K562 (cell line): ENCODE measurements at regions not wholly inside any gene's neighbourhood (a gene's known extent, or its start where the extent isn't known, plus 50 kb on each side); places are given as distances from the start of the nearest gene placed in this dataset.

ENCODE experiments used
- ATAC-seq: fragments of 200-7000 bp; cut with Tn5 transposase; 3 replicates; pipeline ENCODE4 v1.9.1; 2020; ENCODE audit warnings: moderate library complexity
- BruUV-seq: library from RNA; stranded (reverse); fragments of 400-500 nt; replicated peaks from 2 replicates; lab custom pipeline; 2021; lab: Mats Ljungman, UMichigan
- CTCF ChIA-PET: fragments of 300-600 bp; formaldehyde crosslinking; extraction: SDS; loops from one replicate; lab custom pipeline; 2021; ENCODE audit warnings: low intra/inter-chr PET ratio; lab: Yijun Ruan, JAX
- POLR2A ChIA-PET: fragments of 300-600, 350-650 bp; sonication (Branson Sonifier 250); formaldehyde crosslinking; extraction: SDS; loops from one replicate; lab custom pipeline; 2021; ENCODE audit warnings: antibody characterized with exemption, inconsistent platforms; lab: Yijun Ruan, JAX
- DNase-seq, 4 experiments: peaks; one replicate each; pipeline versions ENCODE4 v3.0.0 to v3.0.0-alpha.2; 2011 to 2018; ENCODE audit warnings: low spot score in 3 of 4, mixed read lengths in 3 of 4; ENCODE audit errors: extremely low read depth in 1 of 4
- FAIRE-seq: peaks from 2 replicates; lab custom pipeline; 2011; peaks lifted over from hg19 to GRCh38; lab: Jason Lieb, UNC
- H2AFZ ChIP-seq: 2 replicates; pipeline ENCODE4 v1.6.0; 2011; ENCODE audit warnings: low read depth, low read length, control low read depth, inconsistent platforms
- H3K27ac ChIP-seq: fragments of 200-600 bp; 3 replicates; pipeline ENCODE4 v1.8.0; 2011; ENCODE audit warnings: low read depth, mild to moderate bottlenecking, control low read depth, inconsistent platforms, low read length, moderate library complexity, mixed read lengths; ENCODE audit errors: extremely low read depth
- H3K27me3 ChIP-seq, 2 experiments: fragments of 300-600 bp in 1 of 2; 2 replicates in 1 of 2; 3 replicates in 1 of 2; pipeline versions ENCODE4 v1.6.0 to v1.8.0; 2011; ENCODE audit warnings: inconsistent platforms in 2 of 2, low read length in 2 of 2, mild to moderate bottlenecking in 1 of 2, mixed read lengths in 1 of 2, moderate library complexity in 1 of 2; ENCODE audit not compliant: control insufficient read depth in 2 of 2, insufficient read depth in 2 of 2
- H3K36me3 ChIP-seq: fragments of 300-600 bp; 3 replicates; pipeline ENCODE4 v1.8.0; 2011; ENCODE audit warnings: mild to moderate bottlenecking, low read length, inconsistent platforms; ENCODE audit not compliant: control insufficient read depth, insufficient read depth
- H3K4me1 ChIP-seq, 2 experiments: fragments of 200-600 bp in 1 of 2; replicated peaks in 1 of 2; 2 replicates in 1 of 2; 3 replicates in 1 of 2; pipeline versions ENCODE4 v1.5.1 to v1.8.0; 2011; ENCODE audit warnings: inconsistent platforms in 2 of 2, low read length in 2 of 2, mild to moderate bottlenecking in 1 of 2, mixed read lengths in 1 of 2, moderate library complexity in 1 of 2; ENCODE audit not compliant: control insufficient read depth in 2 of 2, insufficient read depth in 2 of 2
- H3K4me2 ChIP-seq: 2 replicates; pipeline ENCODE4 v1.6.1; 2011; ENCODE audit warnings: low read length, control low read depth, inconsistent platforms, mixed read lengths; ENCODE audit not compliant: insufficient read depth
- H3K4me3 ChIP-seq: fragments of 200-600 bp; sonication (generic), shearing (Covaris generic); 2 replicates; pipeline ENCODE4 v1.5.1; 2016; ENCODE audit warnings: control low read depth, inconsistent platforms
- H3K79me2 ChIP-seq: fragments of 200-600 bp; 3 replicates; pipeline ENCODE4 v1.8.0; 2011; ENCODE audit warnings: low read length, inconsistent platforms; ENCODE audit not compliant: control insufficient read depth, insufficient read depth
- H3K9ac ChIP-seq, 2 experiments: 2 replicates each; pipeline versions ENCODE4 v1.6.0 to v1.6.1; 2011; ENCODE audit warnings: low read depth in 2 of 2, low read length in 2 of 2, control low read depth in 1 of 2, inconsistent platforms in 1 of 2, mild to moderate bottlenecking in 1 of 2, mixed read lengths in 1 of 2; ENCODE audit not compliant: insufficient read depth in 1 of 2
- H3K9me1 ChIP-seq: one replicate; pipeline ENCODE4 v1.6.0; 2011; ENCODE audit warnings: inconsistent platforms, mild to moderate bottlenecking, low read length, moderate library complexity; ENCODE audit not compliant: control insufficient read depth, insufficient read depth
- H3K9me3 ChIP-seq: replicated peaks from 2 replicates; pipeline ENCODE4 v1.5.1; 2011; ENCODE audit warnings: low read depth, low read length, inconsistent platforms; ENCODE audit not compliant: control insufficient read depth, insufficient read depth
- H4K20me1 ChIP-seq: replicated peaks from 2 replicates; pipeline ENCODE4 v1.6.1; 2011; ENCODE audit warnings: low read length, inconsistent platforms, mixed read lengths; ENCODE audit not compliant: control insufficient read depth, insufficient read depth
- AFF4 ChIP-seq: sonication (generic); formaldehyde crosslinking; IDR thresholded peaks from 2 replicates; pipeline ENCODE4 v1.8.0; 2023; ENCODE audit warnings: mild to moderate bottlenecking, missing genetic modification reagents
- ELF4 ChIP-seq: fragments of 450-650 bp; formaldehyde crosslinking; IDR thresholded peaks from 2 replicates; pipeline ENCODE4 v1.4.0; 2022; ENCODE audit warnings: missing genetic modification characterization
- RHOXF2B ChIP-seq: fragments of 250-450 bp; sonication (Bioruptor Pico); conservative IDR thresholded peaks from 2 replicates; pipeline ENCODE4 v1.5.1; 2021
- SMARCC2 ChIP-seq: fragments of 450-650 bp; IDR thresholded peaks from 2 replicates; pipeline ENCODE4 v1.6.1; 2017; ENCODE audit warnings: antibody characterized with exemption, moderate library complexity, mild to moderate bottlenecking, low read depth
- STAT5A ChIP-seq: IDR thresholded peaks from 2 replicates; pipeline ENCODE4 v1.6.1; 2012; ENCODE audit warnings: low read length, inconsistent platforms, borderline replicate concordance
- TGIF2 ChIP-seq: sonication (generic); formaldehyde crosslinking; IDR thresholded peaks from 2 replicates; pipeline ENCODE4 v1.8.1; 2022; ENCODE audit warnings: mild to moderate bottlenecking, missing genetic modification reagents, moderate library complexity
- ZBTB9 ChIP-seq: fragments of 450-650 bp; formaldehyde crosslinking; IDR thresholded peaks from 2 replicates; pipeline ENCODE4 v1.4.0; 2020; ENCODE audit warnings: mild to moderate bottlenecking, moderate library complexity
- ZNF644 ChIP-seq: fragments of 200-800 bp; sonication (Bioruptor generic); IDR thresholded peaks from 2 replicates; pipeline ENCODE4 v1.6.1; 2016; ENCODE audit warnings: low read depth, missing genetic modification characterization, missing compliant biosample characterization
- WGBS: fragments of 100-300 bp; shearing (Covaris generic); methylation state at CpG from one replicate; pipeline ENCODE4 v1.1.6; 2016; ENCODE audit warnings: low coverage, mixed read lengths; ENCODE audit not compliant: insufficient coverage; ENCODE audit errors: missing lambda C conversion rate; 5-methylcytosine and 5-hydroxymethylcytosine counted together
- in situ Hi-C: fragments of 300-500 bp; cut with MboI; formaldehyde crosslinking; loops from 4 replicates; pipeline ENCODE4 v1.15.0; 2018; ENCODE audit warnings: inconsistent platforms, mixed read lengths
- intact Hi-C: fragments of 100-400 bp; cut with micrococcal nuclease; formaldehyde crosslinking; loops from 2 replicates; pipeline ENCODE4 v1.14.2; 2022

- ChIA-PET CTCF (interaction anchor here (2.9 kb wide), 1 partner anchor 66 kb away, joined by 20 read pairs; no protein-coding TSS in a partner anchor), POLR2A (no interaction called here)
- H2AFZ ChIP-seq, result no peak overlapping the region
- no peak for DNase-seq
- ATAC-seq, result no peak
- H3K36me3 ChIP-seq, result no peaks in the 10 kb centered on the region
- no peaks in the 10 kb centered on the region for H3K79me2 ChIP-seq
- BruUV-seq, result no TSS peak
- H3K9me1 ChIP-seq, result no peaks in the 10 kb centered on the region
- intact Hi-C loops, result loop anchor here (5.0 kb wide), 1 partner anchor 104 kb away; no protein-coding TSS in a partner anchor
- peaks cover 0 to 38% of the 10 kb centered on the region in 2 experiments; a peak in 3 of 5 replicates for H3K27me3 ChIP-seq
- H3K4me1 ChIP-seq, result peaks cover 0 to 5% of the 10 kb centered on the region in 2 experiments; a peak in 1 of 5 replicates
- FAIRE-seq, result no peak
- TF ChIP-seq ELF4 (no peak), STAT5A (no peak), SMARCC2 (no peak), RHOXF2B (CRISPR knock-in tag) (no peak), ZBTB9 (CRISPR knock-in tag) (0 out of 2 replicates have a peak, but pooled peaks have one; percentile 58), AFF4 (CRISPR knock-in tag) (no peak), TGIF2 (CRISPR knock-in tag) (no peak), ZNF644 (no peak)
- 0 out of 4 replicates have a peak overlapping the region, but pooled peaks of 1 of the 2 experiments have one; percentile 47 for H3K9ac ChIP-seq
- no peak overlapping the region for H3K27ac ChIP-seq
- H3K4me2 ChIP-seq, result no peak overlapping the region
- in situ Hi-C loops, result loop anchor here (5.0 kb wide), 2 partner anchors 171 to 256 kb away; partner anchors contain the start of gene RUNX3
- no peaks in the 10 kb centered on the region for H4K20me1 ChIP-seq
- H3K9me3 ChIP-seq, result no peaks in the 10 kb centered on the region
- 4% methylated on average over 10 of the region's 10 CpGs for WGBS
- no peak overlapping the region for H3K4me3 ChIP-seq
These were observed 129.0 kb downstream of the SYF2 start for GRCh38 chr1:25103164-25103795.
